H9 (cell line): ENCODE measurements at regions not wholly inside any gene's neighbourhood (a gene's known extent, or its start where the extent isn't known, plus 50 kb on each side); places are given as distances from the start of the nearest gene placed in this dataset.

Experiments
- DNase-seq: peaks from one replicate; pipeline ENCODE4 v3.0.0-alpha.2; 2017
- H2AFZ ChIP-seq: one replicate; pipeline ENCODE4 v1.6.1; 2013; ENCODE audit warnings: mild to moderate bottlenecking, low read length, control low read depth, moderate library complexity
- H2AK5ac ChIP-seq: 2 replicates; pipeline ENCODE4 v1.6.1; 2013; ENCODE audit warnings: low read length, control low read depth, mixed read lengths; ENCODE audit not compliant: insufficient read length
- H2BK120ac ChIP-seq: one replicate; pipeline ENCODE4 v1.6.1; 2013; ENCODE audit warnings: low read depth, mild to moderate bottlenecking, low read length, control low read depth, inconsistent platforms; ENCODE audit not compliant: poor library complexity, severe bottlenecking
- H2BK12ac ChIP-seq: 2 replicates; pipeline ENCODE4 v1.6.1; 2013; ENCODE audit warnings: low read length, control low read depth, mixed read lengths, low read depth; ENCODE audit not compliant: insufficient read length
- H2BK15ac ChIP-seq: 2 replicates; pipeline ENCODE4 v1.6.1; 2013; ENCODE audit warnings: low read depth, low read length, control low read depth
- H2BK20ac ChIP-seq: one replicate; pipeline ENCODE4 v1.6.1; 2013; ENCODE audit warnings: low read depth, mild to moderate bottlenecking, low read length, control low read depth, inconsistent platforms; ENCODE audit not compliant: poor library complexity, severe bottlenecking
- H2BK5ac ChIP-seq: 2 replicates; pipeline ENCODE4 v1.6.1; 2013; ENCODE audit warnings: low read length, control low read depth, mixed read lengths; ENCODE audit not compliant: insufficient read length
- H3K14ac ChIP-seq: 2 replicates; pipeline ENCODE4 v1.6.1; 2013; ENCODE audit warnings: low read length, control low read depth; ENCODE audit not compliant: insufficient read depth
- H3K18ac ChIP-seq: 2 replicates; pipeline ENCODE4 v1.6.1; 2013; ENCODE audit warnings: low read depth, mild to moderate bottlenecking, mixed read lengths, low read length, control low read depth; ENCODE audit not compliant: insufficient read length
- H3K23ac ChIP-seq: 2 replicates; pipeline ENCODE4 v1.6.1; 2013; ENCODE audit warnings: low read length, control low read depth, mixed read lengths, low read depth; ENCODE audit not compliant: insufficient read length
- H3K23me2 ChIP-seq: 2 replicates; pipeline ENCODE4 v1.6.1; 2013; ENCODE audit warnings: low read depth, mild to moderate bottlenecking, mixed read lengths, low read length, control low read depth; ENCODE audit not compliant: insufficient read length, poor library complexity, severe bottlenecking
- H3K27ac ChIP-seq: 2 replicates; pipeline ENCODE4 v1.5.1; 2013; ENCODE audit warnings: low read length, control low read depth, mixed read lengths, low read depth; ENCODE audit not compliant: insufficient read length
- H3K27me3 ChIP-seq: 2 replicates; pipeline ENCODE4 v1.6.1; 2013; ENCODE audit warnings: low read length, control low read depth, inconsistent platforms; ENCODE audit not compliant: insufficient read depth
- H3K4ac ChIP-seq: 2 replicates; pipeline ENCODE4 v1.6.1; 2013; ENCODE audit warnings: low read depth, mild to moderate bottlenecking, control low read depth, inconsistent platforms, low read length, moderate library complexity
- H3K4me1 ChIP-seq: 2 replicates; pipeline ENCODE4 v1.6.1; 2013; ENCODE audit warnings: low read length, control low read depth, inconsistent platforms; ENCODE audit not compliant: insufficient read depth
- H3K4me2 ChIP-seq: 2 replicates; pipeline ENCODE4 v1.6.1; 2013; ENCODE audit warnings: low read length, control low read depth, mixed read lengths; ENCODE audit not compliant: insufficient read length, insufficient read depth
- H3K56ac ChIP-seq: 2 replicates; pipeline ENCODE4 v1.6.1; 2013; ENCODE audit warnings: low read depth, mild to moderate bottlenecking, mixed read lengths, low read length, control low read depth; ENCODE audit not compliant: insufficient read length
- H3K79me1 ChIP-seq: 2 replicates; pipeline ENCODE4 v1.6.1; 2013; ENCODE audit warnings: low read depth, mild to moderate bottlenecking, moderate library complexity, low read length, control low read depth, inconsistent platforms; ENCODE audit not compliant: insufficient read depth, poor library complexity, severe bottlenecking
- H3K79me2 ChIP-seq: 2 replicates; pipeline ENCODE4 v1.6.1; 2013; ENCODE audit warnings: low read length, control low read depth, inconsistent platforms; ENCODE audit not compliant: insufficient read depth
- H3K9ac ChIP-seq: 2 replicates; pipeline ENCODE4 v1.6.1; 2013; ENCODE audit warnings: low read length, control low read depth, mixed read lengths; ENCODE audit not compliant: insufficient read length; ENCODE audit errors: extremely low read depth
- H3K9me3 ChIP-seq: one replicate; pipeline ENCODE4 v1.6.1; 2013; ENCODE audit warnings: low read depth, low read length, inconsistent platforms; ENCODE audit not compliant: control insufficient read depth
- H3T11ph ChIP-seq: one replicate; pipeline ENCODE4 v1.6.1; 2013; ENCODE audit warnings: mild to moderate bottlenecking, low read length, control low read depth, inconsistent platforms
- H4K20me1 ChIP-seq: one replicate; pipeline ENCODE4 v1.6.1; 2013; ENCODE audit not compliant: control insufficient read depth, insufficient read length, insufficient read depth
- H4K5ac ChIP-seq: 2 replicates; pipeline ENCODE4 v1.6.1; 2013; ENCODE audit warnings: low read depth, mild to moderate bottlenecking, mixed read lengths, low read length, control low read depth; ENCODE audit not compliant: insufficient read length
- H4K8ac ChIP-seq: replicated peaks from 2 replicates; pipeline ENCODE4 v1.6.1; 2013; ENCODE audit warnings: low read length, control low read depth, mixed read lengths, low read depth; ENCODE audit not compliant: insufficient read length
- H4K91ac ChIP-seq: 2 replicates; pipeline ENCODE4 v1.6.1; 2013; ENCODE audit warnings: low read depth, mild to moderate bottlenecking, moderate library complexity, mixed read lengths, low read length, control low read depth; ENCODE audit not compliant: insufficient read length
- H3K27ac Mint-ChIP-seq, 3 experiments: 2 replicates in 2 of 3; 3 replicates in 1 of 3; pipeline ENCODE4 v1.8.0; 2020 to 2021; ENCODE audit warnings: mixed read lengths in 3 of 3, mild to moderate bottlenecking in 1 of 3, moderate library complexity in 1 of 3
- H3K27me3 Mint-ChIP-seq: 2 replicates; pipeline ENCODE4 v1.8.0; 2021; ENCODE audit warnings: low read depth, mild to moderate bottlenecking, moderate library complexity, mixed read lengths
- H3K36me3 Mint-ChIP-seq, 3 experiments: 2 replicates in 2 of 3; 3 replicates in 1 of 3; pipeline ENCODE4 v1.8.0; 2020 to 2021; ENCODE audit warnings: low read depth in 3 of 3, mixed read lengths in 3 of 3; ENCODE audit not compliant: insufficient read depth in 1 of 3
- H3K4me1 Mint-ChIP-seq, 2 experiments: 2 replicates each; pipeline ENCODE4 v1.8.0; 2020; ENCODE audit warnings: mixed read lengths in 2 of 2
- H3K4me3 Mint-ChIP-seq, 2 experiments: 2 replicates in 1 of 2; 3 replicates in 1 of 2; pipeline ENCODE4 v1.8.0; 2020 to 2021; ENCODE audit warnings: mild to moderate bottlenecking in 2 of 2, mixed read lengths in 2 of 2, moderate library complexity in 1 of 2
- H3K9me3 Mint-ChIP-seq, 2 experiments: 2 replicates in 1 of 2; 3 replicates in 1 of 2; pipeline ENCODE4 v1.8.0; 2020; ENCODE audit warnings: mild to moderate bottlenecking in 2 of 2, mixed read lengths in 2 of 2, moderate library complexity in 1 of 2
- WGBS: extraction: QIAGEN DNeasy Blood & Tissue Kit; methylation state at CpG from one replicate; pipeline ENCODE4 v1.1.7; 2013; ENCODE audit warnings: missing lambda C conversion rate, low lambda C conversion rate, mixed read lengths; ENCODE audit not compliant: insufficient read length; ENCODE audit errors: extremely low coverage; 5-methylcytosine and 5-hydroxymethylcytosine counted together
- TF ChIP-seq, protein P1 (sequence below): fragments of 200-600 bp; sonication (generic); conservative IDR thresholded peaks from 3 replicates; pipeline ENCODE4 v1.8.0; 2021; ENCODE audit warnings: antibody characterized with exemption, mild to moderate bottlenecking

DNA sequence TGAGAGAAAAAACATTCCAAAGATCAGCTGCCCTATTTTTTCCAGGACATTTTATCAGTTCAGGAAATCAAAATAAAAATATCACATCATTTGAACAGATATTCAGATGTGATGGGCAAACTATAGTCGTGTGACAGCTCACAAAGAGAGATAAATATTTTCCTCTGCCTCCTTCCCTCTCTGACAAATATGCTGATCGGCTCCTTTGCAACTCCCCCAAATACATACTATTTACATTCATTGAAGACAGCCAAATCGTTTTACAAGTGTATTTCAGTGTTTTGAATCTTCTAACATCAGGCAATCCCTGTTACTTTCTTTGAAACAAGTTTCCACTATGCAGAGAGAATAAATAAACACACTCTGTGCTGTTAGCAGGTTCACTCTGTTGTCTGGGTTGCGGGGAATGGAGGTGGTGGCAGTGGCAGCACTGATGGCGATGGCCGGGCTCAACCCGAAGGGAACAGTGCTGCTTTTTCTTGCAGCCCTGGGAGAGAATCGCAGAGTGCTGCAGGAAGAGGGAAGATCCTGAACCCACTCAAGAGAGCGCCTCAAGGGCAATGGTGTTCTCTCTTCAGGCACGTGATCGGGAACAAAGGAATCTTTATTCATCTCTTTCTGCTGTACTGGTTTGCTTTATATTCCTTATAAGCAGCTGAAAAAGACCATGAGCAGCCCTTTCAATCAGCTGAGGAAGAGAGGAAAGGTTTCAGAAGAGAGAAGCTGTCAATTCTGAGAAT is 142.5 kb downstream of the PHLDA1 start:
- H3K14ac ChIP-seq, result peak overlapping the region; percentile 90; the same call in 1 of the 2 replicates
- peak overlapping the region; percentile 79 to 97 (median 90); a peak in 6 of 7 replicates for H3K27ac Mint-ChIP-seq
- H3K36me3 Mint-ChIP-seq, result no peaks in the 10 kb centered on the region

More for the DNA sequence above, 142.5 kb downstream of the PHLDA1 start:
- H2BK12ac ChIP-seq, result no peak overlapping the region
- no peaks in the 10 kb centered on the region for H3K79me1 ChIP-seq
- no peak overlapping the region for H2BK5ac ChIP-seq
- H3K9me3 Mint-ChIP-seq, result no peaks in the 10 kb centered on the region
- no peak overlapping the region for H3K56ac ChIP-seq
- H3K18ac ChIP-seq, result peak overlapping the region; percentile 27
- DNase-seq, result peak; percentile 52
- no peaks in the 10 kb centered on the region for H3K27me3 ChIP-seq
- H4K20me1 ChIP-seq, result no peaks in the 10 kb centered on the region
- H3K27me3 Mint-ChIP-seq, result no peaks in the 10 kb centered on the region
- H3K23ac ChIP-seq, result no peak overlapping the region
- H3K9ac ChIP-seq, result no peak overlapping the region
- H3K4me2 ChIP-seq, result peak overlapping the region; percentile 9
- H3K79me2 ChIP-seq, result no peaks in the 10 kb centered on the region
- H2AFZ ChIP-seq, result peak overlapping the region; percentile 90
- no peak overlapping the region for H3K27ac ChIP-seq
- H2BK120ac ChIP-seq, result peak overlapping the region; percentile 65
- no peak overlapping the region for H4K5ac ChIP-seq
- H2BK15ac ChIP-seq, result no peak overlapping the region
- no peak overlapping the region; the same call in 1 of the 2 replicates for H3K4ac ChIP-seq
- no peak overlapping the region for H4K91ac ChIP-seq
- H4K8ac ChIP-seq, result no peak overlapping the region
- TF ChIP-seq, protein P1, sequence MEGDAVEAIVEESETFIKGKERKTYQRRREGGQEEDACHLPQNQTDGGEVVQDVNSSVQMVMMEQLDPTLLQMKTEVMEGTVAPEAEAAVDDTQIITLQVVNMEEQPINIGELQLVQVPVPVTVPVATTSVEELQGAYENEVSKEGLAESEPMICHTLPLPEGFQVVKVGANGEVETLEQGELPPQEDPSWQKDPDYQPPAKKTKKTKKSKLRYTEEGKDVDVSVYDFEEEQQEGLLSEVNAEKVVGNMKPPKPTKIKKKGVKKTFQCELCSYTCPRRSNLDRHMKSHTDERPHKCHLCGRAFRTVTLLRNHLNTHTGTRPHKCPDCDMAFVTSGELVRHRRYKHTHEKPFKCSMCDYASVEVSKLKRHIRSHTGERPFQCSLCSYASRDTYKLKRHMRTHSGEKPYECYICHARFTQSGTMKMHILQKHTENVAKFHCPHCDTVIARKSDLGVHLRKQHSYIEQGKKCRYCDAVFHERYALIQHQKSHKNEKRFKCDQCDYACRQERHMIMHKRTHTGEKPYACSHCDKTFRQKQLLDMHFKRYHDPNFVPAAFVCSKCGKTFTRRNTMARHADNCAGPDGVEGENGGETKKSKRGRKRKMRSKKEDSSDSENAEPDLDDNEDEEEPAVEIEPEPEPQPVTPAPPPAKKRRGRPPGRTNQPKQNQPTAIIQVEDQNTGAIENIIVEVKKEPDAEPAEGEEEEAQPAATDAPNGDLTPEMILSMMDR, result no peak
- no peak overlapping the region for H2AK5ac ChIP-seq
- H3K23me2 ChIP-seq, result no peaks in the 10 kb centered on the region
- H3K4me1 ChIP-seq, result peaks cover 5% of the 10 kb centered on the region; the same call in 1 of the 2 replicates
- no peaks in the 10 kb centered on the region for H3K9me3 ChIP-seq
- no CpG with 5 or more reads among the region's 11 CpGs for WGBS
- H3K4me1 Mint-ChIP-seq, result peaks cover 35 to 43% of the 10 kb centered on the region in 2 experiments
- no peak overlapping the region for H2BK20ac ChIP-seq
- no peak overlapping the region for H3T11ph ChIP-seq
- no peak overlapping the region; a peak in 2 of 5 replicates for H3K4me3 Mint-ChIP-seq
